ENCODE measurements at regions not wholly inside any gene's neighbourhood (a gene's known extent, or its start where the extent isn't known, plus 50 kb on each side); places are given as distances from the start of the nearest gene placed in this dataset.

GRCh38 chr7:115680921-115681320, 349.6 kb downstream of the TFEC start (continued):
- TF ChIP-seq, protein P1, sequence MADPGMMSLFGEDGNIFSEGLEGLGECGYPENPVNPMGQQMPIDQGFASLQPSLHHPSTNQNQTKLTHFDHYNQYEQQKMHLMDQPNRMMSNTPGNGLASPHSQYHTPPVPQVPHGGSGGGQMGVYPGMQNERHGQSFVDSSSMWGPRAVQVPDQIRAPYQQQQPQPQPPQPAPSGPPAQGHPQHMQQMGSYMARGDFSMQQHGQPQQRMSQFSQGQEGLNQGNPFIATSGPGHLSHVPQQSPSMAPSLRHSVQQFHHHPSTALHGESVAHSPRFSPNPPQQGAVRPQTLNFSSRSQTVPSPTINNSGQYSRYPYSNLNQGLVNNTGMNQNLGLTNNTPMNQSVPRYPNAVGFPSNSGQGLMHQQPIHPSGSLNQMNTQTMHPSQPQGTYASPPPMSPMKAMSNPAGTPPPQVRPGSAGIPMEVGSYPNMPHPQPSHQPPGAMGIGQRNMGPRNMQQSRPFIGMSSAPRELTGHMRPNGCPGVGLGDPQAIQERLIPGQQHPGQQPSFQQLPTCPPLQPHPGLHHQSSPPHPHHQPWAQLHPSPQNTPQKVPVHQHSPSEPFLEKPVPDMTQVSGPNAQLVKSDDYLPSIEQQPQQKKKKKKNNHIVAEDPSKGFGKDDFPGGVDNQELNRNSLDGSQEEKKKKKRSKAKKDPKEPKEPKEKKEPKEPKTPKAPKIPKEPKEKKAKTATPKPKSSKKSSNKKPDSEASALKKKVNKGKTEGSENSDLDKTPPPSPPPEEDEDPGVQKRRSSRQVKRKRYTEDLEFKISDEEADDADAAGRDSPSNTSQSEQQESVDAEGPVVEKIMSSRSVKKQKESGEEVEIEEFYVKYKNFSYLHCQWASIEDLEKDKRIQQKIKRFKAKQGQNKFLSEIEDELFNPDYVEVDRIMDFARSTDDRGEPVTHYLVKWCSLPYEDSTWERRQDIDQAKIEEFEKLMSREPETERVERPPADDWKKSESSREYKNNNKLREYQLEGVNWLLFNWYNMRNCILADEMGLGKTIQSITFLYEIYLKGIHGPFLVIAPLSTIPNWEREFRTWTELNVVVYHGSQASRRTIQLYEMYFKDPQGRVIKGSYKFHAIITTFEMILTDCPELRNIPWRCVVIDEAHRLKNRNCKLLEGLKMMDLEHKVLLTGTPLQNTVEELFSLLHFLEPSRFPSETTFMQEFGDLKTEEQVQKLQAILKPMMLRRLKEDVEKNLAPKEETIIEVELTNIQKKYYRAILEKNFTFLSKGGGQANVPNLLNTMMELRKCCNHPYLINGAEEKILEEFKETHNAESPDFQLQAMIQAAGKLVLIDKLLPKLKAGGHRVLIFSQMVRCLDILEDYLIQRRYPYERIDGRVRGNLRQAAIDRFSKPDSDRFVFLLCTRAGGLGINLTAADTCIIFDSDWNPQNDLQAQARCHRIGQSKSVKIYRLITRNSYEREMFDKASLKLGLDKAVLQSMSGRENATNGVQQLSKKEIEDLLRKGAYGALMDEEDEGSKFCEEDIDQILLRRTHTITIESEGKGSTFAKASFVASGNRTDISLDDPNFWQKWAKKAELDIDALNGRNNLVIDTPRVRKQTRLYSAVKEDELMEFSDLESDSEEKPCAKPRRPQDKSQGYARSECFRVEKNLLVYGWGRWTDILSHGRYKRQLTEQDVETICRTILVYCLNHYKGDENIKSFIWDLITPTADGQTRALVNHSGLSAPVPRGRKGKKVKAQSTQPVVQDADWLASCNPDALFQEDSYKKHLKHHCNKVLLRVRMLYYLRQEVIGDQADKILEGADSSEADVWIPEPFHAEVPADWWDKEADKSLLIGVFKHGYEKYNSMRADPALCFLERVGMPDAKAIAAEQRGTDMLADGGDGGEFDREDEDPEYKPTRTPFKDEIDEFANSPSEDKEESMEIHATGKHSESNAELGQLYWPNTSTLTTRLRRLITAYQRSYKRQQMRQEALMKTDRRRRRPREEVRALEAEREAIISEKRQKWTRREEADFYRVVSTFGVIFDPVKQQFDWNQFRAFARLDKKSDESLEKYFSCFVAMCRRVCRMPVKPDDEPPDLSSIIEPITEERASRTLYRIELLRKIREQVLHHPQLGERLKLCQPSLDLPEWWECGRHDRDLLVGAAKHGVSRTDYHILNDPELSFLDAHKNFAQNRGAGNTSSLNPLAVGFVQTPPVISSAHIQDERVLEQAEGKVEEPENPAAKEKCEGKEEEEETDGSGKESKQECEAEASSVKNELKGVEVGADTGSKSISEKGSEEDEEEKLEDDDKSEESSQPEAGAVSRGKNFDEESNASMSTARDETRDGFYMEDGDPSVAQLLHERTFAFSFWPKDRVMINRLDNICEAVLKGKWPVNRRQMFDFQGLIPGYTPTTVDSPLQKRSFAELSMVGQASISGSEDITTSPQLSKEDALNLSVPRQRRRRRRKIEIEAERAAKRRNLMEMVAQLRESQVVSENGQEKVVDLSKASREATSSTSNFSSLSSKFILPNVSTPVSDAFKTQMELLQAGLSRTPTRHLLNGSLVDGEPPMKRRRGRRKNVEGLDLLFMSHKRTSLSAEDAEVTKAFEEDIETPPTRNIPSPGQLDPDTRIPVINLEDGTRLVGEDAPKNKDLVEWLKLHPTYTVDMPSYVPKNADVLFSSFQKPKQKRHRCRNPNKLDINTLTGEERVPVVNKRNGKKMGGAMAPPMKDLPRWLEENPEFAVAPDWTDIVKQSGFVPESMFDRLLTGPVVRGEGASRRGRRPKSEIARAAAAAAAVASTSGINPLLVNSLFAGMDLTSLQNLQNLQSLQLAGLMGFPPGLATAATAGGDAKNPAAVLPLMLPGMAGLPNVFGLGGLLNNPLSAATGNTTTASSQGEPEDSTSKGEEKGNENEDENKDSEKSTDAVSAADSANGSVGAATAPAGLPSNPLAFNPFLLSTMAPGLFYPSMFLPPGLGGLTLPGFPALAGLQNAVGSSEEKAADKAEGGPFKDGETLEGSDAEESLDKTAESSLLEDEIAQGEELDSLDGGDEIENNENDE (IDR thresholded peaks at IDR 0.05; ENCODE audit: insufficient replicate concordance, low read length): no peak
- TF ChIP-seq RXRA (IDR thresholded peaks at IDR 0.05; ENCODE audit: insufficient read depth, low read depth, low read length): no peak
- TF ChIP-seq PHF8 (conservative IDR thresholded peaks at IDR 0.05; ENCODE audit: low read depth, low read length): no peak
